ENCODE measurements at regions not wholly inside any gene's neighbourhood (a gene's known extent, or its start where the extent isn't known, plus 50 kb on each side); places are given as distances from the start of the nearest gene placed in this dataset.

DNA sequence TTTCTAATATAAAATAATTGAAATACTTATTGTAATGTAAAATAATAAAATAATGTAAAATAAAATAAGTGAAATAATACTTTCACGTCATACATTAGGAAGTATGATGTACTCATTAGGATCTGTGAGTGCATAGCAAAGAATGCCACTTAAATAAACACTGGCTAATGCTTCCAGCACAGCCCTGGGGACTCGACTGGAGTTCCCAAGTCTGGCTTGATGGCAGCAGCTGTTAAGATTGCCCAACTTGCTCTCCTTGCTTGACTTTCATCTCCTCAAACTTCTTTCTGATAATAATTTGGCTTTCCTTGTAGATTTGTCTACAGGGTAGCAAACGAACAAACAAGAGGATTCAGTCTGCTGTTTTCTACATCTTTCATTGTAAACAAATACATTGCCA lies 191.9 kb downstream of the COG6 start:
- Histone ChIP-seq H3K4me2 (ENCODE audit: control insufficient read depth, insufficient read depth) (no peak overlapping the region), H3K9me3 (replicated peaks; ENCODE audit: control insufficient read depth, insufficient read depth, low read length) (no peaks in the 10 kb centered on the region), H2AFZ (ENCODE audit: control insufficient read depth, low read depth, low read length) (no peak overlapping the region), H3K4me3 (no peak overlapping the region), H3K4me1 (ENCODE audit: control insufficient read depth, insufficient read depth, low read length) (no peaks in the 10 kb centered on the region), H4K20me1 (ENCODE audit: control insufficient read depth, insufficient read depth) (no peaks in the 10 kb centered on the region), H3K36me3 (ENCODE audit: control insufficient read depth in 2 of 2, insufficient read depth in 2 of 2, low read length in 1 of 2) (no peaks in the 10 kb centered on the region), H3K27ac (ENCODE audit: control insufficient read depth, insufficient read depth) (no peak overlapping the region), H3K27me3 (replicated peaks in 1 of 2; ENCODE audit: control insufficient read depth in 2 of 2, insufficient read depth in 2 of 2, low read length in 1 of 2) (no peaks in the 10 kb centered on the region), H3K9ac (ENCODE audit: control insufficient read depth, insufficient read depth, low read length) (no peak overlapping the region), H3K79me2 (ENCODE audit: control insufficient read depth, insufficient read depth, low read length) (no peaks in the 10 kb centered on the region)
- 6% methylated on average over 3 of the region's 3 CpGs for WGBS (ENCODE audit: insufficient coverage, insufficient replicate concordance, low lambda C conversion rate, missing lambda C conversion rate)
- intact Hi-C loops (cut with micrococcal nuclease; ENCODE audit: unreplicated experiment) (no loop called here), in situ Hi-C loops (cut with MboI) (no loop called here)
- RAD21 ChIA-PET (ENCODE audit: unreplicated experiment), result no interaction called here
- DNase-seq (ENCODE audit: low read depth, low spot score) (no peak), FAIRE-seq (no peak), ATAC-seq (no peak)
- CTCF ChIA-PET, result no interaction called here
- no TSS peak for BruUV-seq (replicated peaks)
- POLR2A ChIA-PET, result no interaction called here
- SMC1A ChIA-PET (ENCODE audit: uncharacterized antibody, unreplicated experiment), result no interaction called here
- TF ChIP-seq, protein P1, sequence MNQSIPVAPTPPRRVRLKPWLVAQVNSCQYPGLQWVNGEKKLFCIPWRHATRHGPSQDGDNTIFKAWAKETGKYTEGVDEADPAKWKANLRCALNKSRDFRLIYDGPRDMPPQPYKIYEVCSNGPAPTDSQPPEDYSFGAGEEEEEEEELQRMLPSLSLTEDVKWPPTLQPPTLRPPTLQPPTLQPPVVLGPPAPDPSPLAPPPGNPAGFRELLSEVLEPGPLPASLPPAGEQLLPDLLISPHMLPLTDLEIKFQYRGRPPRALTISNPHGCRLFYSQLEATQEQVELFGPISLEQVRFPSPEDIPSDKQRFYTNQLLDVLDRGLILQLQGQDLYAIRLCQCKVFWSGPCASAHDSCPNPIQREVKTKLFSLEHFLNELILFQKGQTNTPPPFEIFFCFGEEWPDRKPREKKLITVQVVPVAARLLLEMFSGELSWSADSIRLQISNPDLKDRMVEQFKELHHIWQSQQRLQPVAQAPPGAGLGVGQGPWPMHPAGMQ (IDR thresholded peaks at IDR 0.05; ENCODE audit: borderline replicate concordance), result no peak
- TF ChIP-seq, protein P2, sequence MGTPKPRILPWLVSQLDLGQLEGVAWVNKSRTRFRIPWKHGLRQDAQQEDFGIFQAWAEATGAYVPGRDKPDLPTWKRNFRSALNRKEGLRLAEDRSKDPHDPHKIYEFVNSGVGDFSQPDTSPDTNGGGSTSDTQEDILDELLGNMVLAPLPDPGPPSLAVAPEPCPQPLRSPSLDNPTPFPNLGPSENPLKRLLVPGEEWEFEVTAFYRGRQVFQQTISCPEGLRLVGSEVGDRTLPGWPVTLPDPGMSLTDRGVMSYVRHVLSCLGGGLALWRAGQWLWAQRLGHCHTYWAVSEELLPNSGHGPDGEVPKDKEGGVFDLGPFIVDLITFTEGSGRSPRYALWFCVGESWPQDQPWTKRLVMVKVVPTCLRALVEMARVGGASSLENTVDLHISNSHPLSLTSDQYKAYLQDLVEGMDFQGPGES (IDR thresholded peaks at IDR 0.05), result no peak
- TF ChIP-seq HDAC2 (IDR thresholded peaks at IDR 0.05) (no peak), TARDBP (IDR thresholded peaks at IDR 0.05; ENCODE audit: borderline replicate concordance) (no peak), ETV6 (conservative IDR thresholded peaks at IDR 0.05 in 1 of 2, IDR thresholded peaks at IDR 0.05 in 1 of 2; ENCODE audit: borderline replicate concordance in 1 of 2, low read depth in 1 of 2) (no peak)

DNA sequence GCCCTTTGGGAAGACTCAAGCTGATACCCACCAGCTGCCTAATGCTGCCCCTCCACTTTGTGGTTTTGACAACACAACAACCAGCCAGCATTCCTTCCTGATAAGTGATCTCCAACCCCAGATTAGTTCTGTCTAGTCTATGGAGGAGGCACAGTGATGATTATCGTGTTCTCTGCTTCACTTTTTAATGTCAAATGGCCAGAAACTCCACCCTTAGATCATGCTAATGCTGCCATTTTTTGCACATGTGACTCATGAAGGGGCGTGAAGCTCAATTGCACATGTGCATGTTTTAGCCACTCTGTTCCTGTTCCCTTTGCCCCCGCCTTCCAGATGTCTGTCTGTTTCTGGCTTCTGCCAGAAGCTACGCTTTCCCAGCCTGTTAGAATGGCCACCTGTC lies 199.8 kb downstream of the COG6 start:
- no TSS peak for BruUV-seq (replicated peaks)
- FAIRE-seq (no peak), ATAC-seq (no peak), DNase-seq (ENCODE audit: low read depth, low spot score) (no peak)
- Histone ChIP-seq H2AFZ (ENCODE audit: control insufficient read depth, low read depth, low read length) (no peak overlapping the region), H3K36me3 (ENCODE audit: control insufficient read depth in 2 of 2, insufficient read depth in 2 of 2, low read length in 1 of 2) (no peaks in the 10 kb centered on the region), H3K79me2 (ENCODE audit: control insufficient read depth, insufficient read depth, low read length) (no peaks in the 10 kb centered on the region), H3K4me1 (ENCODE audit: control insufficient read depth, insufficient read depth, low read length) (no peaks in the 10 kb centered on the region), H3K27me3 (replicated peaks in 1 of 2; ENCODE audit: control insufficient read depth in 2 of 2, insufficient read depth in 2 of 2, low read length in 1 of 2) (no peaks in the 10 kb centered on the region), H3K27ac (ENCODE audit: control insufficient read depth, insufficient read depth) (no peak overlapping the region), H3K9me3 (replicated peaks; ENCODE audit: control insufficient read depth, insufficient read depth, low read length) (no peaks in the 10 kb centered on the region; the same call in 2 of the 3 replicates), H4K20me1 (ENCODE audit: control insufficient read depth, insufficient read depth) (no peaks in the 10 kb centered on the region), H3K4me2 (ENCODE audit: control insufficient read depth, insufficient read depth) (no peak overlapping the region), H3K9ac (ENCODE audit: control insufficient read depth, insufficient read depth, low read length) (no peak overlapping the region), H3K4me3 (no peak overlapping the region)
- intact Hi-C loops (cut with micrococcal nuclease; ENCODE audit: unreplicated experiment), result no loop called here
- CTCF ChIA-PET, result no interaction called here
- in situ Hi-C loops (cut with MboI), result no loop called here
- WGBS (ENCODE audit: insufficient coverage, insufficient replicate concordance, low lambda C conversion rate, missing lambda C conversion rate), result 10% methylated on average over 4 of the region's 4 CpGs
- SMC1A ChIA-PET (ENCODE audit: uncharacterized antibody, unreplicated experiment), result no interaction called here
- POLR2A ChIA-PET, result no interaction called here
- RAD21 ChIA-PET (ENCODE audit: unreplicated experiment), result no interaction called here
- TF ChIP-seq NR2C1 (IDR thresholded peaks at IDR 0.05) (no peak), RUNX3 (IDR thresholded peaks at IDR 0.05; ENCODE audit: low read length) (no peak), SMAD5 (IDR thresholded peaks at IDR 0.05; ENCODE audit: low read depth) (no peak)
- TF ChIP-seq, protein P3, sequence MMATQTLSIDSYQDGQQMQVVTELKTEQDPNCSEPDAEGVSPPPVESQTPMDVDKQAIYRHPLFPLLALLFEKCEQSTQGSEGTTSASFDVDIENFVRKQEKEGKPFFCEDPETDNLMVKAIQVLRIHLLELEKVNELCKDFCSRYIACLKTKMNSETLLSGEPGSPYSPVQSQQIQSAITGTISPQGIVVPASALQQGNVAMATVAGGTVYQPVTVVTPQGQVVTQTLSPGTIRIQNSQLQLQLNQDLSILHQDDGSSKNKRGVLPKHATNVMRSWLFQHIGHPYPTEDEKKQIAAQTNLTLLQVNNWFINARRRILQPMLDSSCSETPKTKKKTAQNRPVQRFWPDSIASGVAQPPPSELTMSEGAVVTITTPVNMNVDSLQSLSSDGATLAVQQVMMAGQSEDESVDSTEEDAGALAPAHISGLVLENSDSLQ (IDR thresholded peaks at IDR 0.05), result no peak
- TF ChIP-seq, protein P4, sequence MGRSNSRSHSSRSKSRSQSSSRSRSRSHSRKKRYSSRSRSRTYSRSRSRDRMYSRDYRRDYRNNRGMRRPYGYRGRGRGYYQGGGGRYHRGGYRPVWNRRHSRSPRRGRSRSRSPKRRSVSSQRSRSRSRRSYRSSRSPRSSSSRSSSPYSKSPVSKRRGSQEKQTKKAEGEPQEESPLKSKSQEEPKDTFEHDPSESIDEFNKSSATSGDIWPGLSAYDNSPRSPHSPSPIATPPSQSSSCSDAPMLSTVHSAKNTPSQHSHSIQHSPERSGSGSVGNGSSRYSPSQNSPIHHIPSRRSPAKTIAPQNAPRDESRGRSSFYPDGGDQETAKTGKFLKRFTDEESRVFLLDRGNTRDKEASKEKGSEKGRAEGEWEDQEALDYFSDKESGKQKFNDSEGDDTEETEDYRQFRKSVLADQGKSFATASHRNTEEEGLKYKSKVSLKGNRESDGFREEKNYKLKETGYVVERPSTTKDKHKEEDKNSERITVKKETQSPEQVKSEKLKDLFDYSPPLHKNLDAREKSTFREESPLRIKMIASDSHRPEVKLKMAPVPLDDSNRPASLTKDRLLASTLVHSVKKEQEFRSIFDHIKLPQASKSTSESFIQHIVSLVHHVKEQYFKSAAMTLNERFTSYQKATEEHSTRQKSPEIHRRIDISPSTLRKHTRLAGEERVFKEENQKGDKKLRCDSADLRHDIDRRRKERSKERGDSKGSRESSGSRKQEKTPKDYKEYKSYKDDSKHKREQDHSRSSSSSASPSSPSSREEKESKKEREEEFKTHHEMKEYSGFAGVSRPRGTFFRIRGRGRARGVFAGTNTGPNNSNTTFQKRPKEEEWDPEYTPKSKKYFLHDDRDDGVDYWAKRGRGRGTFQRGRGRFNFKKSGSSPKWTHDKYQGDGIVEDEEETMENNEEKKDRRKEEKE (IDR thresholded peaks at IDR 0.05), result no peak
- TF ChIP-seq, protein P5, sequence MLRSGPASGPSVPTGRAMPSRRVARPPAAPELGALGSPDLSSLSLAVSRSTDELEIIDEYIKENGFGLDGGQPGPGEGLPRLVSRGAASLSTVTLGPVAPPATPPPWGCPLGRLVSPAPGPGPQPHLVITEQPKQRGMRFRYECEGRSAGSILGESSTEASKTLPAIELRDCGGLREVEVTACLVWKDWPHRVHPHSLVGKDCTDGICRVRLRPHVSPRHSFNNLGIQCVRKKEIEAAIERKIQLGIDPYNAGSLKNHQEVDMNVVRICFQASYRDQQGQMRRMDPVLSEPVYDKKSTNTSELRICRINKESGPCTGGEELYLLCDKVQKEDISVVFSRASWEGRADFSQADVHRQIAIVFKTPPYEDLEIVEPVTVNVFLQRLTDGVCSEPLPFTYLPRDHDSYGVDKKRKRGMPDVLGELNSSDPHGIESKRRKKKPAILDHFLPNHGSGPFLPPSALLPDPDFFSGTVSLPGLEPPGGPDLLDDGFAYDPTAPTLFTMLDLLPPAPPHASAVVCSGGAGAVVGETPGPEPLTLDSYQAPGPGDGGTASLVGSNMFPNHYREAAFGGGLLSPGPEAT (IDR thresholded peaks at IDR 0.05; ENCODE audit: low read depth), result no peak
